Endometrial microvascular endothelial cells (primary cell): ENCODE measurements at regions not wholly inside any gene's neighbourhood (a gene's known extent, or its start where the extent isn't known, plus 50 kb on each side); places are given as distances from the start of the nearest gene placed in this dataset.

Experiments
- in situ Hi-C: cut with HindIII; loops from 2 replicates; pipeline ENCODE4 v1.10.0; 2017; ENCODE audit warnings: low sequenced_read_pairs, low pct_unique_long_range_greater_than_20kb; ENCODE audit errors: inconsistent ontology term

- in situ Hi-C loops = no loop called here
These were observed 52.1 kb upstream of the ANO1 start for GRCh38 chr11:70026012-70026411.

GRCh38 chr11:70026726-70027125 is 51.4 kb upstream of the ANO1 start:
- in situ Hi-C loops = no loop called here

GRCh38 chr11:70027451-70027850 is 50.7 kb upstream of the ANO1 start:
- in situ Hi-C loops = no loop called here

- in situ Hi-C loops = no loop called here
These were observed 49.8 kb upstream of the ANO1 start for GRCh38 chr11:70028147-70028855.
